C4-2B (cell line): ENCODE measurements at regions not wholly inside any gene's neighbourhood (a gene's known extent, or its start where the extent isn't known, plus 50 kb on each side); places are given as distances from the start of the nearest gene placed in this dataset.

Source experiments
- H3K27ac ChIP-seq: fragments of 450-650 bp; 2 replicates; pipeline ENCODE4 v1.5.1; 2017
- CTCF ChIP-seq: fragments of 450-650 bp; conservative IDR thresholded peaks from 2 replicates; pipeline ENCODE4 v1.5.1; 2017; ENCODE audit warnings: mild to moderate bottlenecking
- ZFX ChIP-seq: fragments of 450-650 bp; IDR thresholded peaks from 2 replicates; pipeline ENCODE4 v1.6.1; 2017

GRCh38 chr14:85038526-85039352, 491.2 kb upstream of the FLRT2 start:
- TF ChIP-seq CTCF = no peak
- TF ChIP-seq ZFX = no peak
- no peak overlapping the region for H3K27ac ChIP-seq

- no peak for TF ChIP-seq CTCF
- TF ChIP-seq ZFX = no peak
These were observed 490.7 kb upstream of the FLRT2 start for GRCh38 chr14:85039353-85039626.

GRCh38 chr14:85040046-85040685, 489.8 kb upstream of the FLRT2 start:
- TF ChIP-seq CTCF (no peak), ZFX (no peak)
- no peak overlapping the region for H3K27ac ChIP-seq

More at GRCh38 chr14:85039353-85039626, 490.7 kb upstream of the FLRT2 start:
- no peak overlapping the region for H3K27ac ChIP-seq

GRCh38 chr14:85041618-85042017, 488.3 kb upstream of the FLRT2 start:
- no peak overlapping the region for H3K27ac ChIP-seq
- TF ChIP-seq CTCF (no peak), ZFX (no peak)

GRCh38 chr14:85042301-85042700, 487.6 kb upstream of the FLRT2 start:
- TF ChIP-seq ZFX (no peak), CTCF (no peak)
- H3K27ac ChIP-seq = no peak overlapping the region

GRCh38 chr14:85050180-85050579, 479.8 kb upstream of the FLRT2 start:
- no peak overlapping the region for H3K27ac ChIP-seq
- TF ChIP-seq CTCF = no peak
- no peak for TF ChIP-seq ZFX

- no peak for TF ChIP-seq ZFX
- TF ChIP-seq CTCF = no peak
- no peak overlapping the region for H3K27ac ChIP-seq
These were observed 477.3 kb upstream of the FLRT2 start for GRCh38 chr14:85052646-85053045.
